Hematopoietic multipotent progenitor cell treated with erythropoietin and hydrocortisone succinate and interleukin-3 and kit ligand, for 15 days (in vitro differentiated cells): ENCODE measurements at regions not wholly inside any gene's neighbourhood (a gene's known extent, or its start where the extent isn't known, plus 50 kb on each side); places are given as distances from the start of the nearest gene placed in this dataset.
"Not testable (repeated sequence)": the region's sequence is repeated elsewhere in the genome, so short reads cannot be mapped to it uniquely, and the experiment has no call there.

Source experiments
- DNase-seq: peaks from one replicate; pipeline ENCODE4 v3.0.0-alpha.2; 2015; ENCODE audit warnings: low spot score

GRCh38 chr16:7820816-7821215 lies 488.2 kb downstream of the RBFOX1 start:
- DNase-seq, result no peak

GRCh38 chr16:7805686-7806396 lies 473.2 kb downstream of the RBFOX1 start:
- no peak for DNase-seq

GRCh38 chr16:7804635-7805195 lies 472.1 kb downstream of the RBFOX1 start:
- no peak for DNase-seq

GRCh38 chr16:7792346-7792745 lies 459.7 kb downstream of the RBFOX1 start:
- no peak for DNase-seq

- no peak for DNase-seq
Observed at GRCh38 chr16:7791028-7791590, 458.5 kb downstream of the RBFOX1 start.

- DNase-seq, result no peak
Observed at GRCh38 chr16:7775072-7775488, 442.4 kb downstream of the RBFOX1 start.

- DNase-seq, result no peak
Observed at GRCh38 chr16:7772722-7773121, 440.1 kb downstream of the RBFOX1 start.

- DNase-seq, result not testable (repeated sequence)
Observed at GRCh38 chr16:7769091-7769490, 436.4 kb downstream of the RBFOX1 start.

GRCh38 chr16:7765079-7765550 lies 432.5 kb downstream of the RBFOX1 start:
- no peak for DNase-seq

- DNase-seq, result no peak
Observed at GRCh38 chr16:7763111-7763510, 430.5 kb downstream of the RBFOX1 start.
